DOHH2 (cell line): ENCODE measurements at regions not wholly inside any gene's neighbourhood (a gene's known extent, or its start where the extent isn't known, plus 50 kb on each side); places are given as distances from the start of the nearest gene placed in this dataset.
"Not testable (repeated sequence)": the region's sequence is repeated elsewhere in the genome, so short reads cannot be mapped to it uniquely, and the experiment has no call there.

Source experiments
- H3F3A ChIP-seq: fragments of 200-600 bp; sonication (generic), shearing (Covaris generic); 2 replicates; pipeline ENCODE4 v1.6.0; 2016; ENCODE audit warnings: antibody characterized with exemption, mild to moderate bottlenecking; ENCODE audit not compliant: control insufficient read depth, insufficient read depth
- H3K27ac ChIP-seq: fragments of 200-600 bp; sonication (generic); 2 replicates; pipeline ENCODE4 v1.5.1; 2014; ENCODE audit warnings: low read depth, mild to moderate bottlenecking, low read length, moderate library complexity
- H3K27me3 ChIP-seq: fragments of 200-600 bp; sonication (generic); 2 replicates; pipeline ENCODE4 v1.6.1; 2014; ENCODE audit warnings: mild to moderate bottlenecking, low read length, mixed read lengths; ENCODE audit not compliant: control insufficient read depth
- H3K36me3 ChIP-seq: fragments of 200-600 bp; sonication (generic); 2 replicates; pipeline ENCODE4 v1.6.1; 2014; ENCODE audit warnings: mild to moderate bottlenecking, low read length, moderate library complexity, mixed read lengths; ENCODE audit not compliant: control insufficient read depth
- H3K4me1 ChIP-seq: fragments of 200-600 bp; sonication (generic); 2 replicates; pipeline ENCODE4 v1.6.1; 2014; ENCODE audit warnings: mild to moderate bottlenecking, low read length, mixed read lengths; ENCODE audit not compliant: control insufficient read depth
- H3K4me2 ChIP-seq: fragments of 200-600 bp; sonication (generic); 2 replicates; pipeline ENCODE4 v1.6.0; 2014; ENCODE audit warnings: mild to moderate bottlenecking, low read length, moderate library complexity
- H3K4me3 ChIP-seq: fragments of 200-600 bp; sonication (generic); 2 replicates; pipeline ENCODE4 v1.5.1; 2014; ENCODE audit warnings: mild to moderate bottlenecking, low read length, mixed read lengths
- H3K79me2 ChIP-seq: fragments of 200-600 bp; sonication (generic); 2 replicates; pipeline ENCODE4 v1.6.1; 2014; ENCODE audit warnings: mild to moderate bottlenecking, low read length, mixed read lengths; ENCODE audit not compliant: control insufficient read depth
- H3K9me2 ChIP-seq: fragments of 200-600 bp; sonication (generic); replicated peaks from 2 replicates; pipeline ENCODE4 v1.6.1; 2014; ENCODE audit warnings: mild to moderate bottlenecking, low read length, mixed read lengths; ENCODE audit not compliant: control insufficient read depth
- H3K9me3 ChIP-seq: fragments of 200-600 bp; sonication (generic); 2 replicates; pipeline ENCODE4 v1.6.1; 2014; ENCODE audit warnings: antibody characterized with exemption, low read length, mixed read lengths; ENCODE audit not compliant: control insufficient read depth, insufficient read depth
- H4K20me1 ChIP-seq: fragments of 200-600 bp; sonication (generic); 2 replicates; pipeline ENCODE4 v1.6.0; 2014; ENCODE audit warnings: low read depth, mild to moderate bottlenecking, antibody characterized with exemption, low read length, moderate library complexity; ENCODE audit not compliant: control insufficient read depth, insufficient read depth
- CTCF ChIP-seq: fragments of 200-600 bp; sonication (generic); IDR thresholded peaks from one replicate; pipeline ENCODE4 v1.5.1; 2014; ENCODE audit warnings: antibody characterized with exemption, mild to moderate bottlenecking, low read depth, low read length; ENCODE audit not compliant: poor library complexity, severe bottlenecking
- EZH2phosphoT487 ChIP-seq: fragments of 200-600 bp; sonication (generic); IDR thresholded peaks from 2 replicates; pipeline ENCODE4 v1.6.1; 2017; ENCODE audit warnings: borderline replicate concordance, mild to moderate bottlenecking, antibody characterized with exemption, low read length, moderate library complexity, mixed read lengths

DNA sequence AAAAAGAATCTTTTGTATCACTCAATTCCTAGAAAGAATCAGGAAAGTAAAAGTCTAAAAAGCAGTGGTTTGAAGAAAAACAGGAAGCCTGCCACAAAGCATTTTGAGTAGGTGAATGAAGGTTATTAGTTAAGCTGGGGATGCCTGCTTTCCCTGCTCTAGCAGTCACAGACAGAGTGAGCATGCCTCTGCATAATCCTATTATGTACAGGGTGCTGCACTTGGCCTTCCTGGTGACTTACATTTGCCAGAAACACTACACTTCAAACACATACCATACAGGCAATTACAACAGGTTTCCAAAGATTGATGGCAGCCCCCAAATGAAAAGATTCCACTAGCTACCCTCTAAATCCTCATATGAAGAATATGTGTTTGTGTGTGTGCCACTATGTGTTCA, 130.8 kb downstream of the TPBG start:
- Histone ChIP-seq H3F3A (no peaks in the 10 kb centered on the region), H3K27ac (no peak overlapping the region), H3K79me2 (no peaks in the 10 kb centered on the region), H3K4me3 (no peak overlapping the region), H4K20me1 (no peaks in the 10 kb centered on the region), H3K9me3 (no peaks in the 10 kb centered on the region), H3K9me2 (no peaks in the 10 kb centered on the region), H3K27me3 (no peaks in the 10 kb centered on the region), H3K4me1 (no peaks in the 10 kb centered on the region), H3K4me2 (no peak overlapping the region), H3K36me3 (no peaks in the 10 kb centered on the region)
- TF ChIP-seq CTCF (no peak), EZH2phosphoT487 (no peak)

DNA sequence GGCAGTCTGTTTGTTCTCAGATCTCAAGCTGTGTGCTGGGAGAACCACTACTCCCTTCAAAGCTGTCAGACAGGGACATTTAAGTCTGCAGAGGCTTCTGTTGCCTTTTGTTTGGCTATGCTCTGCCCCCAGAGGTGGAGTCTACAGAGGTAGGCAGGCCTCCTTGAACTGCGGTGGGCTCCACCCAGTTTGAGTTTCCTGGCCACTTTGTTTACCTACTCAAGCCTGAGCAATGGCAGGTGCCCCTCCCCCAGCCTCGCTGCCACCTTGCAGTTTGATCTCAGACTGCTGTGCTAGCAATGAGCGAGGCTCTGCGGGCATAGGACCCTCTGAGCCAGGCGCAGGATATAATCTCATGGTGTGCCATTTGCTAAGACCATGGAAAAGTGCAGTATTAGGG, 138.3 kb downstream of the TPBG start:
- not testable (repeated sequence) for H3F3A ChIP-seq, H3K36me3 ChIP-seq, H3K4me2 ChIP-seq, H3K9me2 ChIP-seq, H3K4me1 ChIP-seq, H3K79me2 ChIP-seq, H3K9me3 ChIP-seq, H3K27me3 ChIP-seq, H3K27ac ChIP-seq, H4K20me1 ChIP-seq, H3K4me3 ChIP-seq

DNA sequence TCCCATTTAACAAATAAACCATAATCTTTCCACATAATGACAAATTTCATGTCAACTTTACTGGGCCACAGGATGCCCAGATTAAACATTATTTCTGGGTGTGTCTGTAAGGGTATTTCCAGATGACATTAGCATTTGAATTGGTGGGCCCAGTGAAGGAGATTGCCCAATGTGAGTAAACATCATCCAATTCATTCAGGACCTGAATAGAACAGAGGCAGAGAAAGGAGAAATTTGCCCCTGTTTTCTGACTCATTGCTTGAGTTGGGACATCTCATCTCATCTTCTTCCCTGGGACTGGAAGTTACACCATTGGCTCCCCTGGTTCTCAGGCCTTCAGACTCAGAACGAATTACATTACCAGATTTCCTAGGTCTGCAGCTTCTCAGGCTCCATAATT, 142.9 kb downstream of the TPBG start:
- Histone ChIP-seq H3K27ac (no peak overlapping the region), H3F3A (no peaks in the 10 kb centered on the region), H4K20me1 (no peaks in the 10 kb centered on the region), H3K4me2 (no peak overlapping the region), H3K79me2 (no peaks in the 10 kb centered on the region), H3K4me3 (no peak overlapping the region), H3K4me1 (no peaks in the 10 kb centered on the region), H3K9me3 (no peaks in the 10 kb centered on the region), H3K27me3 (no peaks in the 10 kb centered on the region), H3K9me2 (no peaks in the 10 kb centered on the region), H3K36me3 (no peaks in the 10 kb centered on the region)
- TF ChIP-seq CTCF (no peak), EZH2phosphoT487 (no peak)

- no peaks in the 10 kb centered on the region for H3K9me2 ChIP-seq
- no peaks in the 10 kb centered on the region for H4K20me1 ChIP-seq
- no peak overlapping the region for H3K27ac ChIP-seq
- H3F3A ChIP-seq, result no peaks in the 10 kb centered on the region
- no peak for TF ChIP-seq EZH2phosphoT487
- H3K9me3 ChIP-seq, result no peaks in the 10 kb centered on the region
- no peaks in the 10 kb centered on the region for H3K4me1 ChIP-seq
- no peaks in the 10 kb centered on the region for H3K36me3 ChIP-seq
- H3K4me3 ChIP-seq, result no peak overlapping the region
- H3K4me2 ChIP-seq, result no peak overlapping the region
- no peaks in the 10 kb centered on the region for H3K79me2 ChIP-seq
- H3K27me3 ChIP-seq, result no peaks in the 10 kb centered on the region
These were observed 143.5 kb downstream of the TPBG start for GRCh38 chr6:82507112-82507511.
